IMR-90 (cell line): ENCODE measurements at regions not wholly inside any gene's neighbourhood (a gene's known extent, or its start where the extent isn't known, plus 50 kb on each side); places are given as distances from the start of the nearest gene placed in this dataset.

ENCODE experiments used
- ATAC-seq: fragments of 200-7000 bp; cut with Tn5 transposase; 2 replicates; pipeline ENCODE4 v1.9.1; 2020; ENCODE audit warnings: low read depth, mild to moderate bottlenecking, moderate library complexity
- BruUV-seq: library from RNA; stranded (reverse); fragments of 400-500 nt; replicated peaks from 2 replicates; lab custom pipeline; 2021; lab: Mats Ljungman, UMichigan
- CTCF ChIA-PET: fragments of 300-600 bp; formaldehyde crosslinking; extraction: SDS; loops from one replicate; lab custom pipeline; 2021; ENCODE audit warnings: antibody characterized with exemption; lab: Yijun Ruan, JAX
- POLR2A ChIA-PET: fragments of 300-600 bp; sonication (Branson Sonifier 250); formaldehyde crosslinking; loops from one replicate; lab custom pipeline; 2022; ENCODE audit warnings: antibody characterized with exemption; ENCODE audit not compliant: unreplicated experiment; lab: Charles Lee
- DNase-seq: peaks from one replicate; pipeline ENCODE4 v3.0.0; 2013
- H2AFZ ChIP-seq: replicated peaks from 2 replicates; pipeline ENCODE3; 2013; ENCODE audit warnings: low read length, mild to moderate bottlenecking; ENCODE audit not compliant: poor library complexity
- H2AK5ac ChIP-seq: 2 replicates; pipeline ENCODE4 v1.6.1; 2013; ENCODE audit warnings: low read depth, low read length, inconsistent platforms
- H2AK9ac ChIP-seq: replicated peaks from 2 replicates; pipeline ENCODE3; 2013; ENCODE audit warnings: mild to moderate bottlenecking, low read depth, low read length, moderate library complexity; ENCODE audit not compliant: poor library complexity
- H2BK120ac ChIP-seq: 2 replicates; pipeline ENCODE4 v1.6.1; 2013; ENCODE audit warnings: low read depth, low read length, inconsistent platforms
- H2BK15ac ChIP-seq: 3 replicates; pipeline ENCODE4 v1.6.1; 2013; ENCODE audit warnings: low read depth, low read length, inconsistent platforms
- H2BK20ac ChIP-seq: 2 replicates; pipeline ENCODE4 v1.6.1; 2013; ENCODE audit warnings: low read depth, mild to moderate bottlenecking, inconsistent platforms, low read length, moderate library complexity
- H2BK5ac ChIP-seq: 2 replicates; pipeline ENCODE4 v1.6.1; 2013; ENCODE audit warnings: mild to moderate bottlenecking, low read depth, low read length, inconsistent platforms; ENCODE audit not compliant: poor library complexity, severe bottlenecking
- H3K14ac ChIP-seq: replicated peaks from 2 replicates; pipeline ENCODE4 v1.6.1; 2013; ENCODE audit warnings: low read depth, low read length, inconsistent platforms
- H3K18ac ChIP-seq: 2 replicates; pipeline ENCODE4 v1.6.1; 2013; ENCODE audit warnings: low read depth, low read length, control low read depth
- H3K23ac ChIP-seq: 2 replicates; pipeline ENCODE4 v1.6.1; 2013; ENCODE audit warnings: low read depth, low read length, inconsistent platforms
- H3K27ac ChIP-seq: 2 replicates; pipeline ENCODE4 v1.5.1; 2013; ENCODE audit warnings: mild to moderate bottlenecking, control low read depth, low read length; ENCODE audit not compliant: insufficient read depth
- H3K27me3 ChIP-seq: 2 replicates; pipeline ENCODE4 v1.6.1; 2013; ENCODE audit warnings: low read length; ENCODE audit not compliant: control insufficient read depth, insufficient read depth
- H3K36me3 ChIP-seq: 2 replicates; pipeline ENCODE4 v1.6.1; 2013; ENCODE audit warnings: low read length, mixed read lengths; ENCODE audit not compliant: control insufficient read depth, insufficient read depth
- H3K4ac ChIP-seq: 2 replicates; pipeline ENCODE4 v1.6.1; 2013; ENCODE audit warnings: low read depth, low read length, inconsistent platforms
- H3K4me1 ChIP-seq: 2 replicates; pipeline ENCODE4 v1.6.1; 2013; ENCODE audit warnings: low read length, mixed read lengths; ENCODE audit not compliant: control insufficient read depth, insufficient read depth
- H3K4me2 ChIP-seq: 2 replicates; pipeline ENCODE4 v1.6.1; 2013; ENCODE audit warnings: low read depth, mild to moderate bottlenecking, control low read depth, low read length, moderate library complexity
- H3K4me3 ChIP-seq: 2 replicates; pipeline ENCODE4 v1.5.1; 2013; ENCODE audit warnings: low read depth, mild to moderate bottlenecking, control low read depth, low read length, moderate library complexity; ENCODE audit not compliant: insufficient read depth
- H3K56ac ChIP-seq: 2 replicates; pipeline ENCODE4 v1.6.1; 2013; ENCODE audit warnings: low read length, inconsistent platforms; ENCODE audit not compliant: insufficient read depth; ENCODE audit errors: extremely low read depth
- H3K79me1 ChIP-seq, 2 experiments: 2 replicates each; pipeline ENCODE4 v1.6.1; 2013; ENCODE audit warnings: low read length in 2 of 2, inconsistent platforms in 1 of 2, low read depth in 1 of 2
- H3K9ac ChIP-seq: 2 replicates; pipeline ENCODE4 v1.6.1; 2013; ENCODE audit warnings: low read depth, low read length, control low read depth
- H3K9me1 ChIP-seq: 2 replicates; pipeline ENCODE4 v1.6.1; 2013; ENCODE audit warnings: low read length, inconsistent platforms; ENCODE audit not compliant: insufficient read depth
- H3K9me3 ChIP-seq: 2 replicates; pipeline ENCODE4 v1.6.1; 2013; ENCODE audit warnings: low read length; ENCODE audit not compliant: control insufficient read depth, insufficient read depth
- H4K20me1 ChIP-seq: 2 replicates; pipeline ENCODE4 v1.6.1; 2013; ENCODE audit warnings: low read length, inconsistent platforms; ENCODE audit not compliant: insufficient read depth
- H4K5ac ChIP-seq: 2 replicates; pipeline ENCODE4 v1.6.1; 2013; ENCODE audit warnings: mild to moderate bottlenecking, low read depth, low read length, control low read depth
- H4K8ac ChIP-seq, 2 experiments: 2 replicates each; pipeline ENCODE4 v1.6.1; 2013; ENCODE audit warnings: low read depth in 2 of 2, low read length in 2 of 2, control low read depth in 1 of 2, inconsistent platforms in 1 of 2
- H4K91ac ChIP-seq: 2 replicates; pipeline ENCODE4 v1.6.1; 2013; ENCODE audit warnings: low read depth, low read length, inconsistent platforms; ENCODE audit not compliant: insufficient read depth
- BHLHE40 ChIP-seq: fragments of 150-350 bp; IDR thresholded peaks from 2 replicates; pipeline ENCODE4 v1.6.1; 2016; ENCODE audit warnings: mild to moderate bottlenecking, low read depth, low read length
- CHD1 ChIP-seq: IDR thresholded peaks from 2 replicates; pipeline ENCODE4 v1.6.1; 2012; ENCODE audit warnings: low read depth, low read length, improper control_type of control experiment
- FOS ChIP-seq: fragments of 150-350 bp; IDR thresholded peaks from 2 replicates; pipeline ENCODE4 v1.6.1; 2016; ENCODE audit warnings: low read depth, low read length
- WGBS, 2 experiments: methylation state at CpG; one replicate each; pipeline versions ENCODE4 v1.1.5 to v1.1.7; 2013; ENCODE audit warnings: missing lambda C conversion rate in 2 of 2; ENCODE audit not compliant: insufficient read length in 1 of 2; ENCODE audit errors: extremely low coverage in 2 of 2; 5-methylcytosine and 5-hydroxymethylcytosine counted together
- dilution Hi-C: fragments of 300-500 bp; cut with HindIII; formaldehyde crosslinking; loops from one replicate; pipeline ENCODE4 v1.14.3; 2018; ENCODE audit warnings: low sequenced_read_pairs; ENCODE audit not compliant: unreplicated experiment
- in situ Hi-C: fragments of 300-500 bp; cut with MboI; formaldehyde crosslinking; loops from 3 replicates; pipeline ENCODE4 v1.14.3; 2019; ENCODE audit warnings: low sequenced_read_pairs, inconsistent platforms, mixed read lengths
- intact Hi-C: fragments of 100-400 bp; cut with micrococcal nuclease; formaldehyde crosslinking; loops from 2 replicates; pipeline ENCODE4 v1.10.0; 2022

DNA sequence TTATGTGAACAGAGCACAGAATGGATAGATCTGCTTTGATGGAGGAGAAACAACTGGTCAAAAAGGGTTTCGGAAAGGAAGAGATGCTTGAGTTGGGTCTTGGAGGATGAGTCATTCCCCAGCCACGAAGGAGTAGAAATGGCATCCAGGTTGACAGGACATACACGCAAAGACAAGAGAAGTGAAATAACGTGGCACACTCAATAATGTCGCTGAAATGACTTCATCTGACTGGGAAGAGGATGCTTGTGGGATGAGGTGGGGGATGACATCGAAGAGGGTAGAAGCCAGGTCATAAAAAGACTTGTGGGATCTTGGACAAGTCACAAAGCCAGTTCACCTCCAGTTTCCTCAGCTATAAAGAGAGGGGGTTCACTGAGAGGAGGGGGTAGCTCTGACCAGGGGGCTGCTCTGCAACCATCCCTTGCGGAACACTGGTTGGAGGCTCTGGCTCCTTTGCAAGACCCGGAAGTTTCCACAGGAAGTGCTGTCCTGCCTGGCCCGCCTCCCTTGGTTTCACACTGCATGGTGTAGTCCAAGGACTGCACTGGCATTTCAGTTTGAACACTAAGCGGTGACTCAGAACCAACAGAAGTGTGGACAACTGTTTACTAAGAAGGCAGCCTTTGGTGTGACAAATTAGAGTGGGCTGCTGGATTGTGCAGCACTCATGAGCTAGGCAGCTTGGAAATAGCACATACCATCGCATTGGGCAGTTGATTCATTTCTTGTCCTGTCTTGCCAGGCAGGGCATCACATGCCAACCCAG, 189.9 kb upstream of the ADO start:
- in situ Hi-C loops = loop anchor here (5.0 to 10.0 kb wide), 2 partner anchors 198 to 540 kb away; no protein-coding TSS in a partner anchor
- no peak overlapping the region for H3K27ac ChIP-seq
- DNase-seq = peak; percentile 54

More for the DNA sequence above, 189.9 kb upstream of the ADO start:
- BruUV-seq = no TSS peak
- H4K5ac ChIP-seq = peak overlapping the region; percentile 69; the same call in 1 of the 2 replicates
- H3K56ac ChIP-seq = no peak overlapping the region
- no peak overlapping the region for H3K4me2 ChIP-seq
- WGBS, 2 experiments = 77% methylated on average over 8 of the region's 11 CpGs; no CpG with 5 or more reads in 1 of the 2 experiments
- H4K91ac ChIP-seq = peak overlapping the region; percentile 48; the same call in 1 of the 2 replicates
- no peak overlapping the region for H3K4me3 ChIP-seq
- peak; percentile 58 for ATAC-seq
- 0 out of 2 replicates have a peak overlapping the region, but pooled peaks have one; percentile 18 for H3K14ac ChIP-seq
- H2AK9ac ChIP-seq = peak overlapping the region; percentile 22
- H4K8ac ChIP-seq = peak overlapping the region in 1 of 2 experiments; percentile 4; a peak in 2 of 4 replicates
- H2BK120ac ChIP-seq = peak overlapping the region; percentile 24; the same call in 1 of the 2 replicates
- H3K9me3 ChIP-seq = no peaks in the 10 kb centered on the region
- H2BK15ac ChIP-seq = peak overlapping the region; percentile 68; the same call in 2 of the 3 replicates
- H3K9ac ChIP-seq = no peak overlapping the region
- H3K4me1 ChIP-seq = peaks cover 12% of the 10 kb centered on the region
- H2BK20ac ChIP-seq = peak overlapping the region; percentile 13; the same call in 1 of the 2 replicates
- H3K18ac ChIP-seq = peak overlapping the region; percentile 83; the same call in 1 of the 2 replicates
- H2BK5ac ChIP-seq = peak overlapping the region; percentile 32
- CTCF ChIA-PET = interaction anchor here (0.6 kb wide), 1 partner anchor 429 kb away, joined by 5 read pairs; no protein-coding TSS in a partner anchor
- H2AFZ ChIP-seq = peak overlapping the region; percentile 52
- TF ChIP-seq BHLHE40 = peak; percentile 40; the same call in 1 of the 2 replicates
- TF ChIP-seq FOS = peak; percentile 33; the same call in 1 of the 2 replicates
- no peak for TF ChIP-seq CHD1
- H3K27me3 ChIP-seq = no peaks in the 10 kb centered on the region
- dilution Hi-C loops (loop anchor here (25.0 kb wide), 1 partner anchor 548 kb away; no protein-coding TSS in a partner anchor), intact Hi-C loops (no loop called here)
- no peaks in the 10 kb centered on the region for H3K36me3 ChIP-seq
- no peaks in the 10 kb centered on the region for H4K20me1 ChIP-seq
- H3K4ac ChIP-seq = peak overlapping the region; percentile 63
- peaks cover 3% of the 10 kb centered on the region; the same call in 1 of the 2 replicates for H3K9me1 ChIP-seq
- H3K79me1 ChIP-seq = no peaks in the 10 kb centered on the region
- POLR2A ChIA-PET = interaction anchor here (0.5 to 0.6 kb wide), 2 partner anchors 204 to 520 kb away, joined by 5 to 9 read pairs; no protein-coding TSS in a partner anchor
- no peak overlapping the region; the same call in 1 of the 2 replicates for H3K23ac ChIP-seq
- H2AK5ac ChIP-seq = peak overlapping the region; percentile 53
